Lung (tissue), 11 donors: ENCODE measurements at regions not wholly inside any gene's neighbourhood (a gene's known extent, or its start where the extent isn't known, plus 50 kb on each side); places are given as distances from the start of the nearest gene placed in this dataset.

Experiments
- ATAC-seq: fragments of 200-7000 bp; cut with Tn5 transposase; one replicate; pipeline ENCODE4 v1.9.1; 2020; ENCODE audit warnings: moderate number of reproducible peaks; ENCODE audit not compliant: insufficient read depth, low FRiP score
- DNase-seq, 3 donors: peaks; one replicate each; pipeline ENCODE4 v3.0.0-alpha.2; 2013 to 2017
- H3K27ac ChIP-seq, 2 donors: one replicate each; pipeline ENCODE4 v1.5.1; 2013; ENCODE audit warnings: mild to moderate bottlenecking in 2 of 2, moderate library complexity in 2 of 2, control low read depth in 1 of 2, inconsistent platforms in 1 of 2, low read depth in 1 of 2, low read length in 1 of 2
- H3K27me3 ChIP-seq, 3 donors: one replicate each; pipeline ENCODE4 v1.5.1; 2013; ENCODE audit warnings: low read length in 2 of 3; ENCODE audit not compliant: control insufficient read depth in 3 of 3, insufficient read depth in 3 of 3
- H3K36me3 ChIP-seq, 4 donors: one replicate each; pipeline ENCODE4 v1.5.1; 2013; ENCODE audit warnings: low read length in 4 of 4, mild to moderate bottlenecking in 1 of 4, moderate library complexity in 1 of 4; ENCODE audit not compliant: control insufficient read depth in 4 of 4, insufficient read depth in 4 of 4
- H3K4me1 ChIP-seq, 5 donors: one replicate each; pipeline ENCODE4 v1.5.1; 2013; ENCODE audit warnings: low read length in 5 of 5, mild to moderate bottlenecking in 2 of 5, moderate library complexity in 1 of 5; ENCODE audit not compliant: control insufficient read depth in 5 of 5, insufficient read depth in 5 of 5
- H3K4me3 ChIP-seq: one replicate; pipeline ENCODE4 v1.5.1; 2013; ENCODE audit warnings: mild to moderate bottlenecking, control low read depth, moderate library complexity
- H3K9ac ChIP-seq, 2 donors: one replicate each; pipeline ENCODE4 v1.5.1; 2013; ENCODE audit warnings: low read length in 2 of 2, control low read depth in 1 of 2; ENCODE audit not compliant: insufficient read depth in 1 of 2
- H3K9me3 ChIP-seq, 4 donors: one replicate each; pipeline ENCODE4 v1.5.1; 2013; ENCODE audit warnings: low read length in 3 of 4, mild to moderate bottlenecking in 1 of 4, moderate library complexity in 1 of 4; ENCODE audit not compliant: control insufficient read depth in 4 of 4, insufficient read depth in 3 of 4
- CTCF ChIP-seq: IDR thresholded peaks from 2 replicates; pipeline ENCODE4 v1.5.1; 2012; ENCODE audit warnings: mild to moderate bottlenecking; ENCODE audit errors: control extremely low read depth, extremely low read depth
- WGBS, 2 donors: extraction: QIAGEN DNeasy Blood & Tissue Kit; methylation state at CpG; one replicate each; pipeline ENCODE4 v1.1.7; 2013; 5-methylcytosine and 5-hydroxymethylcytosine counted together
- donor health status: control.
- donor health status: control.
- donor health status: Bipolar disorder and iron deficiency.
- donor health status: healthy.
- donor health status: DM: yes; HTN: yes; CAD: no.

- no peak for TF ChIP-seq CTCF
- H3K9ac ChIP-seq = no peak overlapping the region
- 73 to 83% methylated on average over 2 of the region's 2 CpGs for WGBS, 2 donors
- no peaks in the 10 kb centered on the region for H3K36me3 ChIP-seq
- H3K27me3 ChIP-seq = no peaks in the 10 kb centered on the region
- no peaks in the 10 kb centered on the region for H3K9me3 ChIP-seq
- no peaks in the 10 kb centered on the region for H3K4me1 ChIP-seq
- DNase-seq (no peak), ATAC-seq (no peak)
- no peak overlapping the region for H3K27ac ChIP-seq
- no peak overlapping the region for H3K4me3 ChIP-seq
Observed at GRCh38 chr7:135842446-135843179, 94.0 kb upstream of the FAM180A start.

- DNase-seq (no peak), ATAC-seq (no peak)
- Histone ChIP-seq H3K4me1 (no peaks in the 10 kb centered on the region), H3K4me3 (no peak overlapping the region), H3K36me3 (no peaks in the 10 kb centered on the region), H3K27me3 (no peaks in the 10 kb centered on the region), H3K27ac (no peak overlapping the region), H3K9me3 (peaks cover 0 to 3% (median 0%) of the 10 kb centered on the region in 4 donors), H3K9ac (no peak overlapping the region)
- TF ChIP-seq CTCF = no peak
Observed at GRCh38 chr7:135840591-135840990, 92.0 kb upstream of the FAM180A start.

- H3K4me3 ChIP-seq = no peak overlapping the region
- no peak overlapping the region for H3K27ac ChIP-seq
- no peak for DNase-seq
- peaks cover 0 to 3% (median 0%) of the 10 kb centered on the region in 4 donors for H3K9me3 ChIP-seq
- WGBS, 2 donors = 63 to 77% methylated on average over 2 of the region's 2 CpGs
- no peaks in the 10 kb centered on the region for H3K36me3 ChIP-seq
- H3K27me3 ChIP-seq = no peaks in the 10 kb centered on the region
- ATAC-seq = no peak
- no peak overlapping the region for H3K9ac ChIP-seq
- H3K4me1 ChIP-seq = peaks cover 0 to 4% (median 0%) of the 10 kb centered on the region in 5 donors
- no peak for TF ChIP-seq CTCF
Observed at GRCh38 chr7:135837675-135838074, 89.1 kb upstream of the FAM180A start.

GRCh38 chr7:135834266-135834665 lies 85.7 kb upstream of the FAM180A start:
- WGBS, 2 donors = 48 to 64% methylated on average over 8 of the region's 8 CpGs
- Histone ChIP-seq H3K4me3 (no peak overlapping the region), H3K36me3 (no peaks in the 10 kb centered on the region)

More at GRCh38 chr7:135834266-135834665, 85.7 kb upstream of the FAM180A start:
- no peak for TF ChIP-seq CTCF
- H3K27ac ChIP-seq = no peak overlapping the region
- H3K27me3 ChIP-seq = no peaks in the 10 kb centered on the region
- ATAC-seq (no peak), DNase-seq (no peak)
- peaks cover 0 to 9% (median 0%) of the 10 kb centered on the region in 5 donors for H3K4me1 ChIP-seq
- peaks cover 0 to 3% (median 0%) of the 10 kb centered on the region in 4 donors for H3K9me3 ChIP-seq
- H3K9ac ChIP-seq = no peak overlapping the region
